HG03045 (cell line): ENCODE measurements at regions not wholly inside any gene's neighbourhood (a gene's known extent, or its start where the extent isn't known, plus 50 kb on each side); places are given as distances from the start of the nearest gene placed in this dataset.
"Not testable (repeated sequence)": the region's sequence is repeated elsewhere in the genome, so short reads cannot be mapped to it uniquely, and the experiment has no call there.

ENCODE experiments used
- ATAC-seq: cut with Tn5 transposase; IDR thresholded peaks from one replicate; pipeline ENCODE4 v1.9.1; 2021; ENCODE audit warnings: mild to moderate bottlenecking, moderate library complexity; ENCODE audit not compliant: unreplicated experiment

DNA sequence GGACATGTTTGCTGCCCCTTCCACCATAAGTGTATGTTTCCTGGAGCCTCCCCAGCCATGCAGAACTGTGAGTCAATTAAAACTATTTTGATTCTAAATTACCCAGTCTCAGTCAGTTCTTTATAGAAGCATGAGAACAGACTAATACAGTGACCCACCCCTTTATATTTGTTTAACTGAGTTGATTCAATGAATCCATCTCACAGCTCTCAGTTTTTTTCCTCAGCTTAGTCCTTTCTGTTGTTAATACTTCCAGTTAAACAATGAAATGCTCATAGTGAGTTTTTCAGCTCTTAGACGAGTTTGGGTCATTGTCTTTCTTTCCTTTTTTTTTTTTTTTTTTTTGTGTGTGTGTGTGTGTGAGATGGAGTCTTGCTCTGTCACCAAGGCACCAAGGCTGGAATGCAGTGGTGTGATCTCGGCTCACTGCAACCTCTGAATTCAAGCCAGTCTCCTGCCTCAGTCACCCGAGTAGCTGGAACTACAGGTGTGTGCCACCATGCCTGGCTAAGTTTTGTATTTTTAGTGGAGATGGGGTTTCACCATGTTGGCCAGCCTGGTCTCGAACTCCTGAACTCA lies 627.4 kb downstream of the SPATA31A7 start:
- not testable (repeated sequence) for ATAC-seq

- peak; percentile 75 for ATAC-seq
Observed at GRCh38 chr9:61853624-61854259, 663.9 kb downstream of the SPATA31A7 start.

- not testable (repeated sequence) for ATAC-seq
Observed at GRCh38 chr9:61854260-61854640, 664.4 kb downstream of the SPATA31A7 start.

GRCh38 chr9:61856283-61856682 lies 666.4 kb downstream of the SPATA31A7 start:
- ATAC-seq = peak; percentile 87

- not testable (repeated sequence) for ATAC-seq
Observed at GRCh38 chr9:61856858-61857453, 667.1 kb downstream of the SPATA31A7 start.

- peak; percentile 75 for ATAC-seq
Observed at GRCh38 chr9:61857709-61858351, 668.0 kb downstream of the SPATA31A7 start.

GRCh38 chr9:61862431-61862971 lies 672.7 kb downstream of the SPATA31A7 start:
- not testable (repeated sequence) for ATAC-seq

- ATAC-seq = not testable (repeated sequence)
Observed at GRCh38 chr9:61864463-61864862, 674.6 kb downstream of the SPATA31A7 start.

- not testable (repeated sequence) for ATAC-seq
Observed at GRCh38 chr9:61868965-61869364, 679.1 kb downstream of the SPATA31A7 start.

DNA sequence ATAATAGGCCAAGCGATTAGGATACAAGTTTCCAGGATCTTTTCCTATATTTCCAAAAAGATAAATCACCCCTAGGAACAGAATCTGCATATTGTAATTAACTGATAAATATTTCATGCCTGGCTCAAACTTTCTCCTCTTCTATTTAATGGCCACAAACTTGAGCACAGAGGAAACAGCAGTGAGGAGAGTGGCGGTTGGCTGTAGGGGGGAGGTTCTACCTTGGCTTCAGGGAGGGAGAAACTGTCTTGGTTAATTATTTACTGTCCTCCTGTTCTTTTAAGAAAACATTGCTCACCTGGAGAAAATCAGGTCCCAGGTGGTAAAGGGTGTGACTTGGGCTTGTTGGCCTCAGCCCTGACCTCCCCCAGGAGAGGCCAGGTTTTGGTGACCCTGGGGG lies 682.5 kb downstream of the SPATA31A7 start:
- not testable (repeated sequence) for ATAC-seq
